22Rv1 (cell line): ENCODE measurements at regions not wholly inside any gene's neighbourhood (a gene's known extent, or its start where the extent isn't known, plus 50 kb on each side); places are given as distances from the start of the nearest gene placed in this dataset.
"Not testable (repeated sequence)": the region's sequence is repeated elsewhere in the genome, so short reads cannot be mapped to it uniquely, and the experiment has no call there.

ENCODE experiments used
- ZFX ChIP-seq: fragments of 450-650 bp; IDR thresholded peaks from 2 replicates; pipeline ENCODE4 v1.6.1; 2017; ENCODE audit warnings: antibody characterized with exemption, borderline replicate concordance
- TF ChIP-seq, protein P1 (sequence below): fragments of 450-650 bp; IDR thresholded peaks from 2 replicates; pipeline ENCODE4 v1.5.1; 2017; ENCODE audit warnings: mild to moderate bottlenecking

DNA sequence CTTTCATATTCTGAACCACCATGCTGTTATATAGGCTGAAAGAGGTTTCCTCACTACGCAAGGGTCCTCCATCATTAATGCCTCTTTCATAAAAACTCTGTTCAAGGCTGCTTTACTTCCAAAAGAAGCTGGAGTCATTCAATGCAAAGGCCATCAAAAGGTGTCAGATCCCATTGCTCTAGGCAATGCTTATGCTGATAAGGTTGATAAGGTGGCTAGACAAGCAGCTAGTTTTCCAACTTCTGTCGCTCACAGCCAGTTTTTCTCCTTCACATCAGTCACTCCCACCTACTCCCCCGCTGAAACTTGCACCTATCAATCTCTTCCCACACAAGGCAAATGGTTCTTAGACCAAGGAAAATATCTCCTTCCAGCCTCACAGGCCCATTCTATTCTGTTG lies 676.2 kb downstream of the TLE1 start:
- TF ChIP-seq, protein P1, sequence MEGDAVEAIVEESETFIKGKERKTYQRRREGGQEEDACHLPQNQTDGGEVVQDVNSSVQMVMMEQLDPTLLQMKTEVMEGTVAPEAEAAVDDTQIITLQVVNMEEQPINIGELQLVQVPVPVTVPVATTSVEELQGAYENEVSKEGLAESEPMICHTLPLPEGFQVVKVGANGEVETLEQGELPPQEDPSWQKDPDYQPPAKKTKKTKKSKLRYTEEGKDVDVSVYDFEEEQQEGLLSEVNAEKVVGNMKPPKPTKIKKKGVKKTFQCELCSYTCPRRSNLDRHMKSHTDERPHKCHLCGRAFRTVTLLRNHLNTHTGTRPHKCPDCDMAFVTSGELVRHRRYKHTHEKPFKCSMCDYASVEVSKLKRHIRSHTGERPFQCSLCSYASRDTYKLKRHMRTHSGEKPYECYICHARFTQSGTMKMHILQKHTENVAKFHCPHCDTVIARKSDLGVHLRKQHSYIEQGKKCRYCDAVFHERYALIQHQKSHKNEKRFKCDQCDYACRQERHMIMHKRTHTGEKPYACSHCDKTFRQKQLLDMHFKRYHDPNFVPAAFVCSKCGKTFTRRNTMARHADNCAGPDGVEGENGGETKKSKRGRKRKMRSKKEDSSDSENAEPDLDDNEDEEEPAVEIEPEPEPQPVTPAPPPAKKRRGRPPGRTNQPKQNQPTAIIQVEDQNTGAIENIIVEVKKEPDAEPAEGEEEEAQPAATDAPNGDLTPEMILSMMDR: not testable (repeated sequence)
- TF ChIP-seq ZFX: not testable (repeated sequence)
